Ishikawa (cell line): ENCODE measurements at regions not wholly inside any gene's neighbourhood (a gene's known extent, or its start where the extent isn't known, plus 50 kb on each side); places are given as distances from the start of the nearest gene placed in this dataset.

Source experiments
- CEBPB ChIP-seq: IDR thresholded peaks from 2 replicates; pipeline ENCODE4 v1.6.1; 2012
- CREB1 ChIP-seq: IDR thresholded peaks from 2 replicates; pipeline ENCODE4 v1.6.1; 2012; ENCODE audit warnings: low read depth
- EP300 ChIP-seq: IDR thresholded peaks from 2 replicates; pipeline ENCODE4 v1.6.1; 2012; ENCODE audit warnings: borderline replicate concordance
- FOXM1 ChIP-seq: IDR thresholded peaks from 2 replicates; pipeline ENCODE4 v1.6.1; 2012; ENCODE audit warnings: low read depth, borderline replicate concordance
- MAX ChIP-seq: IDR thresholded peaks from 2 replicates; pipeline ENCODE4 v1.6.1; 2012
- RAD21 ChIP-seq: IDR thresholded peaks from 2 replicates; pipeline ENCODE4 v1.6.1; 2012; ENCODE audit warnings: low read depth
- REST ChIP-seq: IDR thresholded peaks from 2 replicates; pipeline ENCODE4 v1.6.1; 2012; ENCODE audit warnings: low read depth, mild to moderate bottlenecking
- TAF1 ChIP-seq: IDR thresholded peaks from 2 replicates; pipeline ENCODE4 v1.6.1; 2012; ENCODE audit warnings: low read depth, mild to moderate bottlenecking
- TEAD4 ChIP-seq: IDR thresholded peaks from 2 replicates; pipeline ENCODE4 v1.6.1; 2012
- USF1 ChIP-seq: IDR thresholded peaks from 2 replicates; pipeline ENCODE4 v1.6.1; 2012
- YY1 ChIP-seq: IDR thresholded peaks from 2 replicates; pipeline ENCODE4 v1.6.1; 2012; ENCODE audit warnings: low read depth
- ZBTB7A ChIP-seq: IDR thresholded peaks from 2 replicates; pipeline ENCODE4 v1.6.1; 2012; ENCODE audit warnings: low read depth

GRCh38 chr4:119690871-119691270 lies 62.3 kb upstream of the PDE5A start:
- TF ChIP-seq ZBTB7A (no peak), CREB1 (no peak), REST (no peak), MAX (no peak), USF1 (no peak), FOXM1 (no peak), EP300 (no peak), TAF1 (no peak), TEAD4 (no peak), RAD21 (no peak), CEBPB (no peak), YY1 (no peak)
